NCI-H2196 (cell line): ENCODE measurements at regions not wholly inside any gene's neighbourhood (a gene's known extent, or its start where the extent isn't known, plus 50 kb on each side); places are given as distances from the start of the nearest gene placed in this dataset.
A peak's percentile ranks its signal among the peaks of the same experiment; 100 is the strongest.

Experiments used
- DNase-seq: peaks from one replicate; lab custom pipeline; 2025; ENCODE audit not compliant: unreplicated experiment; lab: John Stamatoyannopoulos, UW

DNA sequence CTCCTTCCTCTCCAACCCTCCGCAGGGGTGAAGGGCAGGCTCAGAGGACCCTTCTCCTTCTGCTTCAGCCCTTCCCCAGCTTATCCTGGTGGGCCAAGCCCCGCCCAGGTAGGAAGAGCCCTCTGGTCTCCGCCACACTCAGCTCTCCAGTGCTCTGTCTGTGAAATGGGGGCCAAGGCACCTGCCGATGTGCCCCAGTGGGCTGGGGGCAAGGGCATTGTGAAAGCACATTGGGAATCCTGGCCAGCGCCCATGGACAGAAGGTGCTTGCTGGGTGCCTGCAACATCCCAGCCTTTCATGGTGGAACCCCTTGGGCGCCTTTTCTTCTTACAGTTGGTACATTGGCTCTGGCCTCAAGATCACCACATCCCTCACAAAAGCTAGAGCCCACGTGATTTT, 150.8 kb downstream of the INHBB start:
- no peak for DNase-seq

DNA sequence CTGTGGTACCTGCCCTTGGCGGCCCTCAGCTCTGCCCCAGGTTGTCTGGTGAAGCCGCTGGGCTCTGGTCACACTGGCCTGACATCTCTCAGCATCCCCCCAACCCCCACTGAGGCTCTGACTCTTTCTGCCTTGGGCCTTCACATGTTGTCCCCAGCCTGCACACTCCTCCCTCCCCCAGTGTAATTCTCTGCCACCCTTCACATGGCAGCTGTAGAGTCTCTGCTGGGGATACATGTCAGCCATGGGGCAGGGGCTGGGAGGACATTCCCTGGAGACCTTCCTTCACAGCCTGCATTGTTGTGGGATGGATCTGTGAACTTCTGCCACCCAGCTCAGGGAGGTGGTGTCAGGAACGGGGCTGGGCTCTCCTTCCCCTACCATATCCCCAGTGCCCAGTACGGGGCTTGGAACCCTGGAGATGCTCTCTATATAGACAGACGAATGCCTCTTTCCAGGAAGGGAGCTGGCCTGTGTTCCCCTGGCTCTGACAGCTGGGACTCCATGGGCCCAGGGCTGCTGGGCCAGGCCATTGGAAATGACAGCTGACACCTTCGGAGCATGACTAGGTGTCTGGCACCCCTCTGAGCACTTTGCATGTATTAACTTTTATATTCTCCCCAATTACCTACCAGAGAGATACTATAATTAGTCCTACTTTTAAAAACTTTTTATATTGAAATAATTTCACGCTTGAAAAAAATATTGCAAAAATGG, 151.5 kb downstream of the INHBB start:
- DNase-seq = no peak

DNA sequence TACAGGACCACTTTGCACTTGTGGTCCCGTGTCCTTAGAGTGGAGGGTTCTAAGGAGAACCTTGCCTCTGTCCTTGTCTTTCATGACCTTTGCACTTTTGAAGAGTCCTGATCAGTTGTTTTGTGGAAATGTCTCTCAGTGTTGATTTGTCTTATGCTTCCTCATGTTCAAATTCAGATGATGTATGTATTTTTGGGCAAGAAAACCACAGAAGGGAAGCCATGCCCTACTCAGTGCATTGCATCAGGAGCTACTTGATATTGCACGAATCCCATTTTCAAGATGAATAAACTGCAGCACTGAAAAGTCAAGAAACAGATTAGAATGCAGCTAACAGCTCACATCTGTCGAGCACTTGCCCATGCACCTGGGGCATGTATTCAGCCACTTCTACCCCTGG, 152.2 kb downstream of the INHBB start:
- DNase-seq = no peak

DNA sequence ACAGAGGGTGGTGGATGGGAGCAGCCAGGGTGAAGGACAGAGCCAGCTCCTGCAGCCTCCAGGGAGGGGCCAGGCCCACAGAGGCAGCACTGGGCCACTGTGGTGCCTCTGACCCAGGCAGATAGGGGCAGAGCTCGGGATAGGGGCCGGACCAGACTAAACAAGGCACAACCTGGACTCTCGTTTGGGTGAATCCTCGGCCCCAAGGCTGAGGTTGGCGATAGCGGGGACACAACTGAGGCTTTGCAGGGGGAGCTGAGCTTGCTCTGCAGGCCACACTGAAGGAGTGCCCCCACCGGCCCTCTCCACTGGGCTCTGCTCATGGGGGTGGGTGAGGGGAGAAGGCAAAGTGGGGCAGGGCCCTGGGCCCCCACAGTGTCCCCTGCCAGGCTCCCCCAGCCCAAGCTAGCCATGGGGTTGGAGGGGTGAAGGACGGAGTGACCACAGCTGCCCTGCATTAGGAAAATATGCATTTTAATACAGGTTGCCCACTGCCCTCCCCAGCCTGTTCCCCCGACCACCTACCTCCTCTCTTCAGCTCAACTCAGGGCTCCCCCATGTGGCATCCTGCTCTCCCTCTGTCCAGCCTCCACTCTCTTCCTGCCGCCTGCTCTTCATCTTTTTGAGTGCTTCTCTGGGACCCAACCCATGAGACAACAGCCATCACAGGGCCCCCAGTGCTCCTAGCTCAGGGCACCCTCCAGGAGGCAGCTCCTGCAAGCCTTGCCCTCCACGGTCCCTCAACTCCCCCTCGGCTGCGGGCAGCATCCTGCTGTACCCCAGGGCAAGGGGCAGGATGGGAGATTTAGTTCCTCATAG, 152.8 kb downstream of the INHBB start:
- DNase-seq = no peak

DNA sequence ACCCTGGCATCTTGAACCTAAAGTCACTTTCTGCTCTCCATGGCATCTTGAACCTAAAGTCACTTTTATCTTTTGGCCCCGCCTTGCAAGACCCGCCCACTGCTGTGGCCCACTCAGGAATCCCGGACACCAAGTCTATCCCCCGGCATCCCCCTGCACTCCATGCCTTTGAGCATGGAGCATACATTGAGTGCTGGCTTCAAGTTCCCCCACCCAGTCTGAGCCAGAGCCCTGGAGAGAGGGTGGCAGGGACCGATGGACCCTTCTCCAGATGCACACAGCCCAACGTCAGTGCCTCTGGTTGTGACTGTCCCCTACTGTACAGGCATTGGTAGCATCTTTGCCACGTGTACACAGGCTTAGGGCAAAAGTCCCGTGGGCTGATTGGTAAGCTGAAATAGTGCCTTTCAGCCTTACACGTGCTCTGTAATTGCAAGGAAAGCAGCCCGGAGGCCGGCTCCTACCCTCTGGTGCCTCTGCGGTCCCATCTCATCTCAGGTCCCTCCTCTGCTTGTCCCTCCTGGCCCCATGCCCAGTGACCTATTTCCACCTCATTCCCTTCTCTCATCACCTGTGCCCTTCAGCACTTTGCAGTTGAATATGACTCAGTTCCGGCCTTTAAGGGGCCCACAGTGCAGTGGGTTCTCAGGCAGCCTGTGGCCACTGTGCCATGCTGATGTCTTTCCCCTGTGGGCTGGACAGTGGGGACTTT, 154.0 kb downstream of the INHBB start:
- no peak for DNase-seq

DNA sequence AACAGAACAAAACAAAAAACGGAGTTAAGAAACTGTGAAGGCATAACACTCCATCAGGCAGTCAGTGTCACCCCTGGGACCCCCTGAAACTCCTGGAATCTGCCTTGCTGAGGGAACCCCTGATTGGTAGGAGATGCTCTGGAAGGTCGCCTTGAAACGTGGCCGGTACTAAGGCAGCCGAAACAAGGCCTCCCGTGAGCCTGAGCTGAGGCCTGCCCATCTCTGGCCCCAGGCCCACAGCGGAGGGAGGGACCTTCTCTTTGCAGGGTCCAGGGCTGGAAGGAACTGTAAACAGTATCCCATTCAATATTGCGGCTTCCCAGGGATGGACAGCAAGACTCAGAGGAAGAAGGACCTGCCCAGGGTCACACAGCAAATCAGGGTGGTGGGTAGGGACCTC, 155.7 kb downstream of the INHBB start:
- no peak for DNase-seq

DNA sequence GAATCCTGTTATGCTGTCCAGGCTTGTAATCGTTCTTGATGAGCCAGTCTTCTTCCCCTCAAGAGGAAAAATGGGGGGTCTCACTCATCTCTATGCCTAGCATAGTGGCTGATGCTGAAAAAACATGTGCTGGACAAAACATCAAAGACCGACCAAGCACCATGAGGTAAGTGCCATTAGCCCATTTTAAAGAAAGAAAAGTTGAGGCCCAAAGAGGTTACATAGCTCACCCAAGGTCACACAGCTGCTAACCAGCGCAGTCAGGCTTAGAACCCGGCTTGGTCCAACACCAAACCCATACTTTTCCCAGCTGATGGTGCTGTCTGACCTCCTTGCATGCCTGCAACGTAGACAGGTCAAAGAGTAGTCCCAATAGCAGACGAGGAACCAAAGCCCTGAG, 156.4 kb downstream of the INHBB start:
- no peak for DNase-seq

DNA sequence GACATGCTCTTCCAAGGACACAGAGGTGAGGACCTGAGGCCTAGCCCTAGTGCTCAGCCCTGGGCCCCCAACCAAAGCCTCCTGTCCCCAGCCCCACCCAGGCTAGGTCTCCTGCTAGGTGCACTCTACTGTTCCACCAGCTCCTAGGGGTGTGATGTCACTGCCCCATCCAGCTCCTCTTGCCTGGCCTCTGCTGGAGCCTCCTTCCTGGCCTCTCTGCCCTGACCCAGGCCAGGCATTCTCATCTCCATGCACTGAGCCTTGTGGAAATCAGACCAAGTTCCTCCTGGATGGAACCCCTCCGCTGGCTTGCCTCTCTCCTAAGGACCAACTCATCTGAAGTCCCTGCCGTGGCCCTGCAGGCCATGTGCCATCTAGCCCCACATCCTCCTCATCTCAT, 156.8 kb downstream of the INHBB start:
- no peak for DNase-seq

DNA sequence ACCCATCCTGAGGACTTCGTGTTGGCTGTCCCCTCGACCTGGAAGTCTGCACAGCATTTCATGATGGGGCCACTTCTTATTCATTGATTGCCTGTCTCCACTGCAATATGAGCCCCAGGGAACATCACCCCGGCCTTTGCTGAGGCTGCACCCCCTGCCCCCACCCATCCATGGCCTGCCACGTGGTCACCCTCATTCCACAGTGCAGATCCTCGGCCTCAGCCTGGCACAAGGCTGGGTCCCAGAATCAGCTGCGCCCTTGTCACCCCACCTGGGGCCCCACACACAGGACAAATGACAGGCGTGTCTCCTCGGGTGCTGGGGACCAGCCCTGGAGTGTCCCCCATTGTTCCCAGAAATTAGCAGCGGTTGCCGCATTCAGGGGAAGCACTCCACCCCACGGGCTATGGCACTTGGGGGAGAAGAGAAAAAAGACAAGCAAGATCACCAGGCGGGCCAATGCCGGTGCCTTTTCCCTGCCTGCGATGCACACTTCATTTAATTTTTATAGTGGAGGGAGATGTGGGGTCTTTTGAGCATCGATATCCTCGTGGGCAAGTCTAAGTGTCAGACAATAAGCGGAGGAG, 157.4 kb downstream of the INHBB start:
- DNase-seq = no peak

DNA sequence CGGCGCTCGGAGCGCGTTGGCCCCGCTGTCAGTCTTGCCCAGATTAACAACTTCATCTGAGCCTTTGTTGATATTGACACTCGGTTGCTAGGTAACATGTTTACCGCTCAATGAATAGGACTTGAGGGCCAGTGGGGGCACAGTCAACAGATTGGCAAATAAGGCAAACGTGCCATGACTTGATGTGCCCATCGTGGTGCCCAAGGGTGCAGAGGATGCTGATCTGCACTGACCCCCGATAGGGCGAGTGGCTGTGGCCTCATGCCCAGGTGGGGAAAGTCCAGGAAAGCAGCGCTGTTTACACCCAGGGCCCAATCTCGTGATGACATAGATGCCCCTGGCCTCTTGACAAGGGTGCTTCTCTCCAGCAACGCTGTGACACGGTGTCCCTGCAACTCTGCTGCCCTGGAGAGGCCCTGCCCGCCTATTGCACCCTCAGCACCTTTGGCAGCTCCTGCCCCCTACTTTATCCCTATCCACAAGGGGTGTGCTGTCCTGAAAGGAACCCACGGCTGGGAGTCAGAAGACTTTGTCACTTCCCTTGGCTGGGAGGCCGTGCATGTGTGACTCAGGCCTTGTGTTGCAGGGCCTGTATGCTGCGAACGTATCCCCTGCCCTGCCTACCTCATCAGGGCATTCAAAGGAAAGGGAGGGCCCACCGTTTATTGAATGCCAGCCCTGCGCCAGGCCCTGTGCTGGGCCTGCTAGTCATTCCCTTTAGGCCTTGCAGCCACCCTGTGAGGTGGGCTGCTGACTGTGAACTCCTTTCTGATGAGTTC, 158.0 kb downstream of the INHBB start:
- DNase-seq = peak; percentile 21

DNA sequence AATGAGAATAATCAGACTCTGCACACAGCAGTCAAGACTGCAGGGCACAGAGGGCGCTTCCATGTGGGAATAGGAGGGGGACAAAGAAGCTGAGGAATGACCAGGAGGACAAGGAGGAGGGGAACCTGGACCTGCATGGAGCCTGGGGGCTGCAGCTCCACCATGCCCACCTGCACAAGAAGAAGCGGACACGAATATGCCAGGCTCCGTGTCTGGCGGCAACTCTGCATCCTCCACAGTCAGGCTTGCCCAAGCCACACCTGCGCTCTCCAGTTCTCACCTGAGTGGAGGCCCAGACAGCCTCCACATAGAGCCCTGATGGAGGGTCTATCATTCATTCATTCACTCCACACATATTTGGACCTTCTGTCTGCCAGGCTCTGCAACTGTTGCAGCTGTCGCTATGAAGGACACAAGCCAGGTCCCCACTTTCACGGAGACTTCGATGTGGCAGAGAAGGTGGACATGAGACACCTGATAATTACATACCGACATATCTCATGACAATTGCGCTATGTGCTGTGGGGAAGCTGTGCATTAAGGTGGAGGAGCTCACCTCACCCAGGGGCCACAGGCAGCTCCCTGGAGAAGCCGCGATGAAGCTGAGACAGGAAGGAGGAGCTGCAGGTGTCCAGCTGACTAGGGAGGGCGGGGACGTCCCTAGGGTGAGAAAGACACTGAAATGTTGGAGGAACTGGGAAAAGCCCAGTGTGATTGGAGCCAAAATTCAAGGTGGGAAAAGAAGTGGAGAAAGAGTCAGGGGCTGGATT, 159.2 kb downstream of the INHBB start:
- DNase-seq = no peak

DNA sequence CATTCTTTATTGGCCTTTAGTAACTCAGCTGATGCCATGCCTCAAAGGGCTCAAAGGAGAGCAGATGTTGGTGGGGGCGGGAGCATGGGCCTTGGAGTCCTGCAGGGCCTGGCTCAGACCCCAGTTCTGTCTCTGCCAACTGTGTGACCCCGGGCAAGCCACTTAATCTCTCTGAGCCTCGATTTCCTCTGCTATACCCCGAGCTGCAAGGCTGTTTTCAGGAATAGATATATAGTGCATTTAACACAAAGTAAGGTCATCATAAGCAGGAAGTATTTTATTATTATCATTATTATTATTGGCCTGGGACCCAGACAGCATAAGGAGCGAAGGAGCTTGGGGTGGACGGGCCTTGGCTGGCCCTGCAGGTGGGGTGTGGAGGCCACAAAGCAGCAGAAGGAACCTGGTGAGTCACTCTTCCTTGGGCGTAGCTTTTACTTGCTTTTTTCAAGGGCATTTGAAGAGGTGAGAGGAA, 162.7 kb downstream of the INHBB start:
- no peak for DNase-seq

DNA sequence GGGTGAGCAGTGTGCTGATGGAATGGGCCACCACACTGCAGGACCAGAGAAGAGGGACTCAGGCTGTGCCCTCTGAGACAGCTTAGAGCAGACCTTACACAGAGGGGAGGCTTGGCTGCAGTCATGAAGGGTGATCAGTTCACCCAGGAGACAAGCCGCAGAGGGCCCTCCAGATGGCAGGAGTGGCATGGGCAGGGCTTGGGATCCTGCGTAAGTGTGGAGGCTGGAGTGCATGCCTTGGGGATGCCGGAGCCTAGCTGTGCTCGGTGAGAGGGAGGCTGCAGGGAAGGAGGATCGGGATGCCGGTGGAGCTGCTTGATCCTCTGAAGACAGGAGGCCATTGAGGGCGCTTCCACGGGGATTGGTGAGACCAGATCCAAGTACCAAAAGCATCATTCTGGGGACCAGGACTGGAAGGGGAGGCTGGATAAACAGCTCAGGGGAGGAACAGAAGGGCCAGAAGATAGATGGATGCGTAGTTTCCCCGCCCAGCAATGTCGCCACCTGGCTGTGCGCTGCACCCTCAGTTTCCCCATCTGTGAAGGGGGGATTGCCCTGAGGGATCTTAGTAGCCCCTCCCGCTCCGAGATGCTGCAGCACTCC, 163.4 kb downstream of the INHBB start:
- no peak for DNase-seq

DNA sequence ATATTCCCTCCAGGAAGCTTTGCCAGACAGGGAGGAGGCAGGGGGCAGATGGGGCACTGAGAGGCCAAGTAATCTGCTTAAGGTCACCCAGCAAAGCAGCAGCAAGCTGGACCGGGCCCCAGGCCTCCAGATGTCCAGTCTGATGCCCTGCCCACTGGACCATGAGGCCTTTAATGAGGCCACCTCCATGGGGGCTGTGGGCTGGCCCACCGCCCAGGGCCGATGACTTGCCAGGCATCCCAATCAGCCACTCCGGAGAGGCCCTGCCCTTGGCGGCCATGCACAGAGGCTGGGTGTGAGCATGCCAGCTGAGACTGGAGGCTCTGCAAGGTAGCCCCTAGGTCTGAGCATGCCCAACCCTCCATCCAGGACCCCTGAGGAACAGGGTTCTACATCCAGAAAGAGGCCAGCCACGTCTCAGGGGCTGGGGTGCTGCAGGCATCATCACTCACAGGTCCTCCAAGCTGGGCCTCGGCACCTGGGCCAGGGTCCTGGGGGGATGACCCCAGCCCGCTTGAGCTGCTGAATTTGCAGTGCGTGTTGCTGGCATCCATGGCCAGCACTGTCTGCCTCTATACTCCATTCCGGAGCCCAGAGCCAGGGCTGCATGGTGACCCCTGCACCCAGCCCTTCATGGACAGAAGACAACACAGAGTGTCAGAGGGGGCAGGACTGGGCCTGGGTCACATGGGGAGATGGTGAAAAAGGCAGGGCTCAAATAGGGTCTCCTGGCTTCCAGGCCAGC, 164.2 kb downstream of the INHBB start:
- no peak for DNase-seq

DNA sequence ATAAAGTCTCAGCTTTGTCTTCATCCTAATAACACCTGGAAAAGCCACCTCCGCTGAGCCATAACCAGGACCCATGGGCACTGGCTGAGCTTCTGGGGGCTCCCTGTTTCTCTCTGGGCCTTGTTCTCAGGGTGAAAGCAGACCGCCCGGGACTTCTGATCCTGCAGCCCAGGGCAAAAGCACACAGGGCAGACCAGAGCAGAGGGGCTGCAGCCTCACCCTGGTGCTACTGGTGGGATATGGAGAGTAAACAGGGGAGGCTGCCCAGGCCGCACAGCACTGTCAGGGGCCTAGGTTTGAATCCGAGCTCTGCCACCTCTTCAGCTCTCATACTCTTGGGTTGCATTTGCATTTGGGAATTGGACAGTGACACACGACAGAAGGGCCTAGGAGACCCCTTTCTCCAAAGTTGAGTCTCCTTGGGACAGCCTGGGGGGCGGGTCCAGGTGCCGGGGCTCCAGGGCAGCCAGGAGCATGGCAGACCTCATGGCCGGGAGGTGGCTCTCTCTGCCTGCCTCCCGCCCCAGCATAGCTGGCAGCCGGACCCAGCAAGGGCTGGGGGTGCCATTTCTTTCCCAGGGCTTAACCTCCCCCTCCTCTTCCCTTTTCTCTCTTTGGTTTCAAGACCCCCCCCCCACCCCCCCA, 164.9 kb downstream of the INHBB start:
- no peak for DNase-seq

DNA sequence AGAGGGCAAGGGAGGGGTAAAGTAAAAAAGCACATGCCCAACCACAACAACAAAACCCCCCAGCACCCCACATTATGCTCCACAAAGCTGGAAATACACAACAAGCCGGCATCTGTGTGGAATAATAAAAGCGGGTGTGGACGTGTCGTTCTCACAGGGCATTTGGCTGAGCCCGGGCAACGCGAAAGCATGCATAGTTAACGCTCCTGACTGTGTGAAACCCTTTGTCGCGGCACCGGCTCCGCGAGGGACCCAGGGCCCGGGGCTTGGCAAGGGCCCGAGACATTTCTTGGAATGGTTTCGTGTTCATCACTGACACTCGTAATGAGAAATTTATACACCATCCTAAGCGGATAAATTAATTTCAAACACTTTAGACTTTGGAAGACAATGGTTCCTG, 165.6 kb downstream of the INHBB start:
- DNase-seq = no peak

DNA sequence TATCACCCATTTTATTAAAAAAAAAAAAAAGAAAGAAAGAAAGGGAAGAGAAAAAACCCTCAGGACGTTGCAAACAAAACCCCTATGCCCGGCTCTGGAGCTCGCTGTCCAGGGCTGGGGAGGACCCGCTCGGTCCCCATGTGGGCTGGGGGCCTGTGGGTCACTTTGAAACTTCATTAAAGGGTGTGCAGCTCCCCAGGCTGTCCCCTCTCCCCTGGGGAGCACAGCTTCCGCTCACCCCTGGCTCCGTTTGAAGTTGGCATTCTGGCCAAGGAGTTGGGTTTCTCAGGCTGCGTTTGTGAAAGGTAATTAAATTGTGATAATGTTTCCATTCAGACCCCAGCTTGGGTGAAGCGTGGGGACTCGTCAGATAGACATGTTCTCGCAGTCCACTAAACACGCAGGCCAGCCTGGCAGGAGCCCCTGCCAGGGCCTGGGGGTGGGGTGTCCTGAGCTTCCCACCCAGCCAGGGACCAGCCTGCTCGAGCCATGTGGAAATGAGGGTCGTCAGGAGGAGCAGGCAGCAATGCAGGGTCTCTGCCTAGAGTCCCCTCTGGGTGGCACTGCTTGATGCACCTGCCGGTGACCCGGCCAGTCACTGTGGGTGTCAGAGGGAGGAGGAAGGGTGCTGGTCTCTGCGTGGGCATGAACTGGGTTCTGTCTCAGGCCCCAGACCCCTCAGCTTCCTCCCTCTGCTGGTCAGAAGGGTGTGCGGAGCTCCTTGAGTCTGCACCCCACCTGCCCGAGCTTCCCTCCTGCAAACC, 166.2 kb downstream of the INHBB start:
- DNase-seq = no peak
